ENCODE measurements at regions not wholly inside any gene's neighbourhood (a gene's known extent, or its start where the extent isn't known, plus 50 kb on each side); places are given as distances from the start of the nearest gene placed in this dataset.

- Histone ChIP-seq H3K9me3 (ENCODE audit: control insufficient read depth, low read depth, low read length) (no peaks in the 10 kb centered on the region), H3K4me3 (ENCODE audit: low read length) (no peak overlapping the region), H3K4me1 (ENCODE audit: control insufficient read depth, insufficient read depth, low read length) (peaks cover 3% of the 10 kb centered on the region), H3K36me3 (ENCODE audit: control insufficient read depth, insufficient read depth, low read length) (no peaks in the 10 kb centered on the region), H3K27me3 (ENCODE audit: control insufficient read depth, insufficient read depth, low read length) (no peaks in the 10 kb centered on the region), H3K27ac (ENCODE audit: low read length) (no peak overlapping the region)
- 80% methylated on average over 1 of the region's 2 CpGs for WGBS (ENCODE audit: insufficient coverage, low lambda C conversion rate)
- no peak for DNase-seq
These were observed 525.8 kb upstream of the FAT3 start for GRCh38 chr11:91698845-91699244.

- no peak overlapping the region for H3K4me3 ChIP-seq (ENCODE audit: low read length)
- H3K36me3 ChIP-seq (ENCODE audit: control insufficient read depth, insufficient read depth, low read length): no peaks in the 10 kb centered on the region
- H3K9me3 ChIP-seq (ENCODE audit: control insufficient read depth, low read depth, low read length): no peaks in the 10 kb centered on the region
- no CpG with 5 or more reads among the region's 1 CpG for WGBS (ENCODE audit: insufficient coverage, low lambda C conversion rate)
- no peaks in the 10 kb centered on the region for H3K4me1 ChIP-seq (ENCODE audit: control insufficient read depth, insufficient read depth, low read length)
- no peak for DNase-seq
- H3K27ac ChIP-seq (ENCODE audit: low read length): no peak overlapping the region
- H3K27me3 ChIP-seq (ENCODE audit: control insufficient read depth, insufficient read depth, low read length): no peaks in the 10 kb centered on the region
These were observed 530.3 kb upstream of the FAT3 start for GRCh38 chr11:91694331-91694730.

- WGBS (ENCODE audit: insufficient coverage, low lambda C conversion rate): no CpG with 5 or more reads among the region's 1 CpG
- no peak overlapping the region for H3K4me3 ChIP-seq (ENCODE audit: low read length)
- H3K4me1 ChIP-seq (ENCODE audit: control insufficient read depth, insufficient read depth, low read length): no peaks in the 10 kb centered on the region
- H3K9me3 ChIP-seq (ENCODE audit: control insufficient read depth, low read depth, low read length): no peaks in the 10 kb centered on the region
- no peak for DNase-seq
- no peak overlapping the region for H3K27ac ChIP-seq (ENCODE audit: low read length)
- H3K27me3 ChIP-seq (ENCODE audit: control insufficient read depth, insufficient read depth, low read length): no peaks in the 10 kb centered on the region
- H3K36me3 ChIP-seq (ENCODE audit: control insufficient read depth, insufficient read depth, low read length): no peaks in the 10 kb centered on the region
These were observed 532.7 kb upstream of the FAT3 start for GRCh38 chr11:91691872-91692271.

GRCh38 chr11:91688672-91689071, 535.9 kb upstream of the FAT3 start:
- no peaks in the 10 kb centered on the region for H3K9me3 ChIP-seq (ENCODE audit: control insufficient read depth, low read depth, low read length)
- 83% methylated on average over 1 of the region's 1 CpG for WGBS (ENCODE audit: insufficient coverage, low lambda C conversion rate)
- H3K27me3 ChIP-seq (ENCODE audit: control insufficient read depth, insufficient read depth, low read length): no peaks in the 10 kb centered on the region
- no peaks in the 10 kb centered on the region for H3K4me1 ChIP-seq (ENCODE audit: control insufficient read depth, insufficient read depth, low read length)
- no peak overlapping the region for H3K27ac ChIP-seq (ENCODE audit: low read length)
- H3K4me3 ChIP-seq (ENCODE audit: low read length): no peak overlapping the region
- DNase-seq: no peak
- H3K36me3 ChIP-seq (ENCODE audit: control insufficient read depth, insufficient read depth, low read length): no peaks in the 10 kb centered on the region

GRCh38 chr11:91686700-91687099, 537.9 kb upstream of the FAT3 start:
- Histone ChIP-seq H3K27me3 (ENCODE audit: control insufficient read depth, insufficient read depth, low read length) (no peaks in the 10 kb centered on the region), H3K4me3 (ENCODE audit: low read length) (no peak overlapping the region), H3K4me1 (ENCODE audit: control insufficient read depth, insufficient read depth, low read length) (no peaks in the 10 kb centered on the region), H3K36me3 (ENCODE audit: control insufficient read depth, insufficient read depth, low read length) (no peaks in the 10 kb centered on the region), H3K27ac (ENCODE audit: low read length) (no peak overlapping the region), H3K9me3 (ENCODE audit: control insufficient read depth, low read depth, low read length) (no peaks in the 10 kb centered on the region)
- no peak for DNase-seq
- WGBS (ENCODE audit: insufficient coverage, low lambda C conversion rate): no CpG with 5 or more reads among the region's 1 CpG

GRCh38 chr11:91686281-91686680, 538.3 kb upstream of the FAT3 start:
- WGBS (ENCODE audit: insufficient coverage, low lambda C conversion rate): no CpG with 5 or more reads among the region's 3 CpGs
- no peak overlapping the region for H3K27ac ChIP-seq (ENCODE audit: low read length)
- no peaks in the 10 kb centered on the region for H3K36me3 ChIP-seq (ENCODE audit: control insufficient read depth, insufficient read depth, low read length)
- H3K4me1 ChIP-seq (ENCODE audit: control insufficient read depth, insufficient read depth, low read length): no peaks in the 10 kb centered on the region
- H3K4me3 ChIP-seq (ENCODE audit: low read length): no peak overlapping the region
- DNase-seq: no peak
- H3K27me3 ChIP-seq (ENCODE audit: control insufficient read depth, insufficient read depth, low read length): no peaks in the 10 kb centered on the region
- no peaks in the 10 kb centered on the region for H3K9me3 ChIP-seq (ENCODE audit: control insufficient read depth, low read depth, low read length)

GRCh38 chr11:91673705-91674104, 550.9 kb upstream of the FAT3 start:
- Histone ChIP-seq H3K27ac (ENCODE audit: low read length) (no peak overlapping the region), H3K9me3 (ENCODE audit: control insufficient read depth, low read depth, low read length) (no peaks in the 10 kb centered on the region), H3K27me3 (ENCODE audit: control insufficient read depth, insufficient read depth, low read length) (no peaks in the 10 kb centered on the region), H3K4me3 (ENCODE audit: low read length) (no peak overlapping the region), H3K4me1 (ENCODE audit: control insufficient read depth, insufficient read depth, low read length) (peaks cover 4% of the 10 kb centered on the region), H3K36me3 (ENCODE audit: control insufficient read depth, insufficient read depth, low read length) (no peaks in the 10 kb centered on the region)
- WGBS (ENCODE audit: insufficient coverage, low lambda C conversion rate): no CpG with 5 or more reads among the region's 1 CpG
- no peak for DNase-seq

- no peak for DNase-seq
- no peaks in the 10 kb centered on the region for H3K9me3 ChIP-seq (ENCODE audit: control insufficient read depth, low read depth, low read length)
- no peak overlapping the region for H3K27ac ChIP-seq (ENCODE audit: low read length)
- H3K36me3 ChIP-seq (ENCODE audit: control insufficient read depth, insufficient read depth, low read length): no peaks in the 10 kb centered on the region
- 83% methylated on average over 1 of the region's 3 CpGs for WGBS (ENCODE audit: insufficient coverage, low lambda C conversion rate)
- no peaks in the 10 kb centered on the region for H3K27me3 ChIP-seq (ENCODE audit: control insufficient read depth, insufficient read depth, low read length)
- no peaks in the 10 kb centered on the region for H3K4me1 ChIP-seq (ENCODE audit: control insufficient read depth, insufficient read depth, low read length)
- H3K4me3 ChIP-seq (ENCODE audit: low read length): no peak overlapping the region
These were observed 560.1 kb upstream of the FAT3 start for GRCh38 chr11:91664521-91664920.

- Histone ChIP-seq H3K9me3 (ENCODE audit: control insufficient read depth, low read depth, low read length) (no peaks in the 10 kb centered on the region), H3K4me1 (ENCODE audit: control insufficient read depth, insufficient read depth, low read length) (no peaks in the 10 kb centered on the region), H3K36me3 (ENCODE audit: control insufficient read depth, insufficient read depth, low read length) (no peaks in the 10 kb centered on the region), H3K4me3 (ENCODE audit: low read length) (no peak overlapping the region), H3K27ac (ENCODE audit: low read length) (no peak overlapping the region), H3K27me3 (ENCODE audit: control insufficient read depth, insufficient read depth, low read length) (no peaks in the 10 kb centered on the region)
- no peak for DNase-seq
- no CpG with 5 or more reads among the region's 1 CpG for WGBS (ENCODE audit: insufficient coverage, low lambda C conversion rate)
These were observed 564.6 kb upstream of the FAT3 start for GRCh38 chr11:91660036-91660435.

GRCh38 chr11:91654686-91655085, 569.9 kb upstream of the FAT3 start:
- no peak overlapping the region for H3K4me3 ChIP-seq (ENCODE audit: low read length)
- no peak for DNase-seq
- no peaks in the 10 kb centered on the region for H3K27me3 ChIP-seq (ENCODE audit: control insufficient read depth, insufficient read depth, low read length)
- no peaks in the 10 kb centered on the region for H3K36me3 ChIP-seq (ENCODE audit: control insufficient read depth, insufficient read depth, low read length)
- H3K4me1 ChIP-seq (ENCODE audit: control insufficient read depth, insufficient read depth, low read length): no peaks in the 10 kb centered on the region
- WGBS (ENCODE audit: insufficient coverage, low lambda C conversion rate): 72% methylated on average over 2 of the region's 2 CpGs
- no peaks in the 10 kb centered on the region for H3K9me3 ChIP-seq (ENCODE audit: control insufficient read depth, low read depth, low read length)
- H3K27ac ChIP-seq (ENCODE audit: low read length): no peak overlapping the region

- no peaks in the 10 kb centered on the region for H3K36me3 ChIP-seq (ENCODE audit: control insufficient read depth, insufficient read depth, low read length)
These were observed 571.4 kb upstream of the FAT3 start for GRCh38 chr11:91653079-91653754.

More at GRCh38 chr11:91653079-91653754, 571.4 kb upstream of the FAT3 start:
- Histone ChIP-seq H3K9me3 (ENCODE audit: control insufficient read depth, low read depth, low read length) (no peaks in the 10 kb centered on the region), H3K27me3 (ENCODE audit: control insufficient read depth, insufficient read depth, low read length) (no peaks in the 10 kb centered on the region), H3K27ac (ENCODE audit: low read length) (no peak overlapping the region), H3K4me3 (ENCODE audit: low read length) (no peak overlapping the region), H3K4me1 (ENCODE audit: control insufficient read depth, insufficient read depth, low read length) (no peaks in the 10 kb centered on the region)
- DNase-seq: no peak
- no CpG with 5 or more reads among the region's 2 CpGs for WGBS (ENCODE audit: insufficient coverage, low lambda C conversion rate)
